ENCODE measurements at regions not wholly inside any gene's neighbourhood (a gene's known extent, or its start where the extent isn't known, plus 50 kb on each side); places are given as distances from the start of the nearest gene placed in this dataset.

- Histone ChIP-seq H3K4me1 (ENCODE audit: insufficient read depth, low read length, poor library complexity, severe bottlenecking) (no peaks in the 10 kb centered on the region), H3K36me3 (ENCODE audit: insufficient read depth, low read length, poor library complexity, severe bottlenecking) (no peaks in the 10 kb centered on the region), H3K9me3 (ENCODE audit: low read depth, low read length, poor library complexity, severe bottlenecking) (peaks cover 16% of the 10 kb centered on the region), H3K27ac (ENCODE audit: low read depth, low read length, poor library complexity, severe bottlenecking) (no peak overlapping the region), H3K27me3 (replicated peaks; ENCODE audit: insufficient read depth, low read depth, low read length, poor library complexity) (no peaks in the 10 kb centered on the region), H3K4me3 (ENCODE audit: low read depth, low read length, poor library complexity, severe bottlenecking) (no peak overlapping the region)
- no peak for DNase-seq (ENCODE audit: low spot score)
- ChIA-PET POLR2A (ENCODE audit: low non-redundant PET) (no interaction called here), CTCF (no interaction called here)
- BruUV-seq (replicated peaks), result no TSS peak
- TF ChIP-seq EZH2 (IDR thresholded peaks at IDR 0.05; ENCODE audit: borderline replicate concordance, low read depth, low read length, poor library complexity, severe bottlenecking), result no peak
- no peak for TF ChIP-seq CTCF (conservative IDR thresholded peaks at IDR 0.05; ENCODE audit: low read depth, low read length)
- intact Hi-C loops (cut with micrococcal nuclease; ENCODE audit: unreplicated experiment), result no loop called here
Measured at GRCh38 chr18:78151948-78152725, 827.5 kb upstream of the SALL3 start.

- POLR2A ChIA-PET (ENCODE audit: low non-redundant PET), result no interaction called here
- intact Hi-C loops (cut with micrococcal nuclease; ENCODE audit: unreplicated experiment), result no loop called here
- CTCF ChIA-PET, result no interaction called here
- no peak for TF ChIP-seq EZH2 (IDR thresholded peaks at IDR 0.05; ENCODE audit: borderline replicate concordance, low read depth, low read length, poor library complexity, severe bottlenecking)
- peaks cover 20% of the 10 kb centered on the region for H3K9me3 ChIP-seq (ENCODE audit: low read depth, low read length, poor library complexity, severe bottlenecking)
- H3K27me3 ChIP-seq (replicated peaks; ENCODE audit: insufficient read depth, low read depth, low read length, poor library complexity), result no peaks in the 10 kb centered on the region
- H3K4me3 ChIP-seq (ENCODE audit: low read depth, low read length, poor library complexity, severe bottlenecking), result no peak overlapping the region
- BruUV-seq (replicated peaks), result no TSS peak
- H3K36me3 ChIP-seq (ENCODE audit: insufficient read depth, low read length, poor library complexity, severe bottlenecking), result no peaks in the 10 kb centered on the region
- H3K4me1 ChIP-seq (ENCODE audit: insufficient read depth, low read length, poor library complexity, severe bottlenecking), result no peaks in the 10 kb centered on the region
- no peak for DNase-seq (ENCODE audit: low spot score)
- no peak overlapping the region for H3K27ac ChIP-seq (ENCODE audit: low read depth, low read length, poor library complexity, severe bottlenecking)
Measured at GRCh38 chr18:78153362-78153761, 826.3 kb upstream of the SALL3 start.

- Histone ChIP-seq H3K4me1 (ENCODE audit: insufficient read depth, low read length, poor library complexity, severe bottlenecking) (no peaks in the 10 kb centered on the region), H3K27me3 (replicated peaks; ENCODE audit: insufficient read depth, low read depth, low read length, poor library complexity) (no peaks in the 10 kb centered on the region), H3K4me3 (ENCODE audit: low read depth, low read length, poor library complexity, severe bottlenecking) (no peak overlapping the region), H3K27ac (ENCODE audit: low read depth, low read length, poor library complexity, severe bottlenecking) (no peak overlapping the region), H3K36me3 (ENCODE audit: insufficient read depth, low read length, poor library complexity, severe bottlenecking) (no peaks in the 10 kb centered on the region), H3K9me3 (ENCODE audit: low read depth, low read length, poor library complexity, severe bottlenecking) (peaks cover 17% of the 10 kb centered on the region)
- no TSS peak for BruUV-seq (replicated peaks)
- TF ChIP-seq CTCF (conservative IDR thresholded peaks at IDR 0.05; ENCODE audit: low read depth, low read length), result no peak
- TF ChIP-seq EZH2 (IDR thresholded peaks at IDR 0.05; ENCODE audit: borderline replicate concordance, low read depth, low read length, poor library complexity, severe bottlenecking), result no peak
- no peak for DNase-seq (ENCODE audit: low spot score)
- intact Hi-C loops (cut with micrococcal nuclease; ENCODE audit: unreplicated experiment), result no loop called here
- ChIA-PET CTCF (no interaction called here), POLR2A (ENCODE audit: low non-redundant PET) (no interaction called here)
Measured at GRCh38 chr18:78154444-78154843, 825.2 kb upstream of the SALL3 start.

GRCh38 chr18:78154853-78155252, 824.8 kb upstream of the SALL3 start:
- DNase-seq (ENCODE audit: low spot score), result no peak
- intact Hi-C loops (cut with micrococcal nuclease; ENCODE audit: unreplicated experiment), result no loop called here
- ChIA-PET POLR2A (ENCODE audit: low non-redundant PET) (no interaction called here), CTCF (no interaction called here)
- TF ChIP-seq EZH2 (IDR thresholded peaks at IDR 0.05; ENCODE audit: borderline replicate concordance, low read depth, low read length, poor library complexity, severe bottlenecking), result no peak
- no peak for TF ChIP-seq CTCF (conservative IDR thresholded peaks at IDR 0.05; ENCODE audit: low read depth, low read length)
- Histone ChIP-seq H3K27ac (ENCODE audit: low read depth, low read length, poor library complexity, severe bottlenecking) (no peak overlapping the region), H3K27me3 (replicated peaks; ENCODE audit: insufficient read depth, low read depth, low read length, poor library complexity) (no peaks in the 10 kb centered on the region), H3K36me3 (ENCODE audit: insufficient read depth, low read length, poor library complexity, severe bottlenecking) (no peaks in the 10 kb centered on the region), H3K9me3 (ENCODE audit: low read depth, low read length, poor library complexity, severe bottlenecking) (peaks cover 17% of the 10 kb centered on the region), H3K4me1 (ENCODE audit: insufficient read depth, low read length, poor library complexity, severe bottlenecking) (no peaks in the 10 kb centered on the region), H3K4me3 (ENCODE audit: low read depth, low read length, poor library complexity, severe bottlenecking) (no peak overlapping the region)
- BruUV-seq (replicated peaks), result no TSS peak
